Esophagus muscularis mucosa (tissue), 4 donors: ENCODE measurements at regions not wholly inside any gene's neighbourhood (a gene's known extent, or its start where the extent isn't known, plus 50 kb on each side); places are given as distances from the start of the nearest gene placed in this dataset.

Experiments
- DNase-seq: peaks from one replicate; pipeline ENCODE4 v3.0.0-alpha.2; 2017; ENCODE audit errors: extremely low spot score
- H3K27ac ChIP-seq, 4 donors: fragments of 200-600 bp; sonication (generic); replicated peaks in 1 of 4; 1 replicate in 3 of 4; 2 replicates in 1 of 4; pipeline ENCODE4 v1.5.1; 2016 to 2019; ENCODE audit warnings: mild to moderate bottlenecking in 1 of 4
- H3K27me3 ChIP-seq, 4 donors: fragments of 200-600 bp; sonication (generic); one replicate each; pipeline versions ENCODE4 v1.5.1 to v1.6.0; 2016 to 2019
- H3K36me3 ChIP-seq, 4 donors: fragments of 200-600 bp; sonication (generic); one replicate each; pipeline ENCODE4 v1.5.1; 2016 to 2019
- H3K4me1 ChIP-seq, 4 donors: fragments of 200-600 bp; sonication (generic); one replicate each; pipeline ENCODE4 v1.5.1; 2016 to 2019
- H3K4me3 ChIP-seq, 4 donors: fragments of 200-600 bp; sonication (generic); 1 replicate in 2 of 4; 2 replicates in 2 of 4; pipeline ENCODE4 v1.5.1; 2016 to 2019; ENCODE audit warnings: mild to moderate bottlenecking in 4 of 4, moderate library complexity in 1 of 4
- H3K9me3 ChIP-seq, 4 donors: fragments of 200-600 bp; sonication (generic); 1 replicate in 3 of 4; 2 replicates in 1 of 4; pipeline ENCODE4 v1.5.1; 2016 to 2019
- EP300 ChIP-seq: sonication (generic); formaldehyde crosslinking; IDR thresholded peaks from one replicate; pipeline ENCODE4 v1.6.1; 2017; ENCODE audit warnings: antibody characterized with exemption
- POLR2A ChIP-seq: fragments of 450-650 bp; IDR thresholded peaks from one replicate; pipeline ENCODE4 v1.6.1; 2017; ENCODE audit warnings: antibody characterized with exemption, moderate library complexity, mild to moderate bottlenecking, low read depth
- POLR2AphosphoS5 ChIP-seq, 2 donors: sonication (generic); formaldehyde crosslinking; IDR thresholded peaks; one replicate each; pipeline ENCODE4 v1.6.1; 2017; ENCODE audit warnings: antibody characterized with exemption in 2 of 2
- WGBS: methylation state at CpG from one replicate; pipeline ENCODE4 v1.1.5; 2018; 5-methylcytosine and 5-hydroxymethylcytosine counted together
- intact Hi-C: fragments of 100-400 bp; cut with DNase I; formaldehyde crosslinking; loops from one replicate; pipeline ENCODE4 v1.15.1; 2023
- TF ChIP-seq, protein P1 (sequence below), 3 experiments: fragments of 200-600 bp in 2 of 3; fragments of 450-650 bp in 1 of 3; sonication (generic) in 2 of 3; IDR thresholded peaks; one replicate each; pipeline ENCODE4 v1.5.1; 2017 to 2019; ENCODE audit warnings: antibody characterized with exemption in 3 of 3, mild to moderate bottlenecking in 2 of 3, moderate library complexity in 1 of 3

DNA sequence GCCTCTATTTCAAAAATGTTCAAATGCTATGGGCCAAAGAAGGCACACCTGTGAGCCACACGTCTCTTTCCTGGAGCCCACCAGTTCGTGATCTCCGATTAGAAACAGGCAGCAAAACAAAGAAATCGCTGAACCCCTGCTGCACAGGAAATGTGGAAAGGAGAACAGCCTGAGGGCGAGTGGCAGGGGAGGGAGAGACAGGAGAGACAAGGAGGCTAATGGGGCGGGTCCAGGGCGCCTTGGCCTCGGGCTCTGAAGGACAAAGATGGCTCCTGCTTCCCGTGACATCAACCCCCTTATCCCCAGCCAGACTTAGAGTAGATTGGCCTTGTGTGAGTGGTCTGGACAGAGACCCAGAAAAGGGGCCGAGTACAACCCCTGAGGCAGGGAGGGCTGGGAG lies 62.4 kb upstream of the DOCK1 start:
- no peaks in the 10 kb centered on the region for H3K36me3 ChIP-seq
- intact Hi-C loops = no loop called here
- TF ChIP-seq POLR2A (no peak), EP300 (no peak), POLR2AphosphoS5 (IDR thresholded peaks at IDR 0.05) (no peak)
- TF ChIP-seq, protein P1, sequence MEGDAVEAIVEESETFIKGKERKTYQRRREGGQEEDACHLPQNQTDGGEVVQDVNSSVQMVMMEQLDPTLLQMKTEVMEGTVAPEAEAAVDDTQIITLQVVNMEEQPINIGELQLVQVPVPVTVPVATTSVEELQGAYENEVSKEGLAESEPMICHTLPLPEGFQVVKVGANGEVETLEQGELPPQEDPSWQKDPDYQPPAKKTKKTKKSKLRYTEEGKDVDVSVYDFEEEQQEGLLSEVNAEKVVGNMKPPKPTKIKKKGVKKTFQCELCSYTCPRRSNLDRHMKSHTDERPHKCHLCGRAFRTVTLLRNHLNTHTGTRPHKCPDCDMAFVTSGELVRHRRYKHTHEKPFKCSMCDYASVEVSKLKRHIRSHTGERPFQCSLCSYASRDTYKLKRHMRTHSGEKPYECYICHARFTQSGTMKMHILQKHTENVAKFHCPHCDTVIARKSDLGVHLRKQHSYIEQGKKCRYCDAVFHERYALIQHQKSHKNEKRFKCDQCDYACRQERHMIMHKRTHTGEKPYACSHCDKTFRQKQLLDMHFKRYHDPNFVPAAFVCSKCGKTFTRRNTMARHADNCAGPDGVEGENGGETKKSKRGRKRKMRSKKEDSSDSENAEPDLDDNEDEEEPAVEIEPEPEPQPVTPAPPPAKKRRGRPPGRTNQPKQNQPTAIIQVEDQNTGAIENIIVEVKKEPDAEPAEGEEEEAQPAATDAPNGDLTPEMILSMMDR (IDR thresholded peaks at IDR 0.05) = no peak
- peak; percentile 47 for DNase-seq
- no peaks in the 10 kb centered on the region for H3K4me1 ChIP-seq
- H3K4me3 ChIP-seq = no peak overlapping the region
- WGBS = 67% methylated on average over 10 of the region's 10 CpGs
- H3K27me3 ChIP-seq = no peaks in the 10 kb centered on the region
- H3K9me3 ChIP-seq = no peaks in the 10 kb centered on the region
- H3K27ac ChIP-seq = no peak overlapping the region

GRCh38 chr10:126843299-126843934 lies 61.8 kb upstream of the DOCK1 start:
- no peak overlapping the region for H3K4me3 ChIP-seq
- H3K9me3 ChIP-seq = no peaks in the 10 kb centered on the region
- WGBS = 89% methylated on average over 8 of the region's 8 CpGs
- no peak overlapping the region for H3K27ac ChIP-seq
- no peaks in the 10 kb centered on the region for H3K27me3 ChIP-seq
- peak; percentile 64 for DNase-seq
- H3K4me1 ChIP-seq = no peaks in the 10 kb centered on the region
- TF ChIP-seq POLR2A = no peak
- intact Hi-C loops = no loop called here
- no peaks in the 10 kb centered on the region for H3K36me3 ChIP-seq

DNA sequence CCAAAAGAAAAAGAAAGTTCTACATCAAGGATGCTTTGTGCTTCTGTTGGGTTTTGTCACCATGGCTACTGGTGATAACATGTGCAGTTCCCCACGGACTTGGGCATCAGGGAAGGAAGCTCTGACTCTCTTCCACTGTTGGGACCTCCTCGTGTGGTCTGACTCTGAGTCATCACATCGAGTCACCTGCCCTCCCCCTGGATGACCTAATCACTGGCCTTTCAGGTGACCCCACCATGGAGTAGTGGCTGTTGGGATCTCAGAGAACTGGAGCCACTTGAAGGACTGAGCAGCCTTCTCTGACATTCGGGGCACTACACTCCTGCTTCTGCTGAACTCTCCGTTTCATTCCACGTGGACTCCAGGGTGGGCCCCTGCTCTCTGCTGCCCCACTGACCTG lies 60.8 kb upstream of the DOCK1 start:
- intact Hi-C loops = no loop called here
- no peak overlapping the region for H3K27ac ChIP-seq
- 52% methylated on average over 6 of the region's 6 CpGs for whole genome bisulfite sequencing
- no peaks in the 10 kb centered on the region for H3K9me3 ChIP-seq
- no peak overlapping the region for H3K4me3 ChIP-seq
- no peaks in the 10 kb centered on the region for H3K4me1 ChIP-seq
- peak; percentile 85 for DNase-seq
- H3K36me3 ChIP-seq = no peaks in the 10 kb centered on the region
- no peaks in the 10 kb centered on the region for H3K27me3 ChIP-seq
- TF ChIP-seq POLR2A (no peak), POLR2AphosphoS5 (IDR thresholded peaks at IDR 0.05) (no peak), EP300 (no peak)
- TF ChIP-seq, protein P1 (IDR thresholded peaks at IDR 0.05) = no peak

DNA sequence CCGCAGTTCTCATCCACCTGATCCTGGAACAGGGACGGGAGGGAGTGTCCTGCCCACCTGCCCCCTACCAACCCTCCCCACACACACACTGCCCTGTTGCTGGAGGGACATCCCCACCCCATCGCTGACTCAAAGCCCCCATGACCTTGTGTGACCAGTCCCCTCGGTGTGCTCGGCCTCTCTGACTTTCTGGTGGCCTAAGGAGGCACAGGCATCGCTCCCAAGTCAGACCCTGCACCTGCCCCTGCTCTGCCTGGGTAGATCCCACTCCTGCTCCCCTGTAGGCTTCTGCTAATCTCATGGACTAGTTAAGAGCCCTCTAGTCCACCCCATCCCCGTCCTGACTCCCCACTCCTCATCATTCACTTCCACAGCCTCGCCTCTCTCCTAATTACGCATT lies 58.8 kb upstream of the DOCK1 start:
- peak; percentile 88 for DNase-seq
- Histone ChIP-seq H3K4me1 (no peaks in the 10 kb centered on the region), H3K9me3 (no peaks in the 10 kb centered on the region), H3K4me3 (no peak overlapping the region), H3K36me3 (no peaks in the 10 kb centered on the region), H3K27ac (no peak overlapping the region), H3K27me3 (no peaks in the 10 kb centered on the region)
- WGBS = 87% methylated on average over 9 of the region's 9 CpGs
- intact Hi-C loops = no loop called here
- TF ChIP-seq, protein P1 (IDR thresholded peaks at IDR 0.05) = no peak
- no peak for TF ChIP-seq POLR2AphosphoS5 (IDR thresholded peaks at IDR 0.05)
- TF ChIP-seq EP300 = no peak
- TF ChIP-seq POLR2A = no peak

- WGBS = 85% methylated on average over 2 of the region's 2 CpGs
These were observed 58.3 kb upstream of the DOCK1 start for GRCh38 chr10:126846959-126847358.

More at GRCh38 chr10:126846959-126847358, 58.3 kb upstream of the DOCK1 start:
- Histone ChIP-seq H3K36me3 (no peaks in the 10 kb centered on the region), H3K4me3 (no peak overlapping the region), H3K27me3 (no peaks in the 10 kb centered on the region), H3K9me3 (no peaks in the 10 kb centered on the region), H3K27ac (no peak overlapping the region), H3K4me1 (no peaks in the 10 kb centered on the region)
- intact Hi-C loops = no loop called here
- TF ChIP-seq, protein P1 (IDR thresholded peaks at IDR 0.05) = no peak
- no peak for TF ChIP-seq POLR2A
- TF ChIP-seq EP300 = no peak
- no peak for TF ChIP-seq POLR2AphosphoS5 (IDR thresholded peaks at IDR 0.05)
- DNase-seq = peak; percentile 26
